ENCODE measurements at regions not wholly inside any gene's neighbourhood (a gene's known extent, or its start where the extent isn't known, plus 50 kb on each side); places are given as distances from the start of the nearest gene placed in this dataset.

DNA sequence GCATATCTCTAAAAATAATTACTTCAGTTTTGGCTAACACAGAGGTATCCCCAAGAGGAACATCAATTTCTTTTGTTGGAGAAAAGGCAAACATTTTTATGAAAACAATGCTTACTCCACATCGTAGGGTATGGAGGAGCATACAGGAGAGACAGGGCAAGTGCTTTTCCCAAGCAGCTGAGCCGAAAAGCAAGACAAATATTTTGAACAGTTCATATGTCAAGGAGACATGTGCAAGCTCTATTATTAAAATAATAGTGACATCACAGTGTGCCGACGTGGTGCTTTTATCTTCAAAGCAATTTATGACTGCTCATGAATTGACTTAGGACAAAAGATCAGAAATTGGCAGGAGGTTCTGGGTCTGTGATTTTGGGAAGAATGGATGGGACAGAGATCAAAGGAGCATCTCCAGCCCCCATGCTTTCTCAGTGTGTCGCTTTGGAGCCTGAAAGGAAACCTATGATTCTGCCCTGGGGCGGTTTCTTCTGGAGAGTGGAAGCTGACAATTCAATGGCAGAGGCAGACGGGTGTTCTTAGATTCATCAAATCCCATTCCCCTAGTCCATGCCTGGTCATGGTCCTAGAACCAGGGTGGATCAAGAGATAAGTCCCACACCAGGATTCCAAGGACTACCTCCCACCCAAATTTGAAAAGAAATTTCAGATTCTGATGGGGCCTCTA, 97.1 kb downstream of the JCAD start:
- FAIRE-seq (no peak), DNase-seq (ENCODE audit: insufficient read length, low spot score) (no peak)
- TF ChIP-seq POLR2A (IDR thresholded peaks at IDR 0.05; ENCODE audit: low read depth, low read length) (no peak), PAX5 (IDR thresholded peaks at IDR 0.05; ENCODE audit: insufficient read depth, low read length, severe bottlenecking) (no peak), TAF1 (IDR thresholded peaks at IDR 0.05; ENCODE audit: low read depth, low read length) (no peak), POLR2AphosphoS5 (IDR thresholded peaks at IDR 0.05; ENCODE audit: low read depth, low read length) (no peak), POU2F2 (IDR thresholded peaks at IDR 0.05; ENCODE audit: low read depth, low read length) (no peak), SPI1 (IDR thresholded peaks at IDR 0.05; ENCODE audit: low read depth, low read length) (no peak)

DNA sequence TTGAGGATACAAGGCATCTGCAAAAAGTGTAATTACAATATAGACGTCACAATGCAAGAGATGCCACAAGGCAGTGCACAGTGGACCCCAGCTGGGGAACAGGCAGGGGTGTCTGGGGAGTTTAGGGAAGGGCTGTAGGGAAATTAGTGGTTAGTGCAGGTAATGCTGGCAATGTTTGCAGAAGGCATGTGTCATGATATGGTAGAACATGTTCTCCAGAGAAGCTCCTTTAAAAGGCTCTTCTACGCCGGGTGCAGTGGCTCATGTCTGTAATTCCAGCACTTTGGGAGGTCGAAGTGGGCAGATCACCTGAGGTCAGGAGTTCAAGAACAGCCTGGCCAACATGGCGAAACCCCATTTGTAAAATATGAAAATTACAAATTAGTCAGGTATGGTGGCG, 98.0 kb downstream of the JCAD start:
- TF ChIP-seq PAX5 (IDR thresholded peaks at IDR 0.05; ENCODE audit: insufficient read depth, low read length, severe bottlenecking) (no peak), SPI1 (IDR thresholded peaks at IDR 0.05; ENCODE audit: low read depth, low read length) (no peak), POLR2A (IDR thresholded peaks at IDR 0.05; ENCODE audit: low read depth, low read length) (no peak), POLR2AphosphoS5 (IDR thresholded peaks at IDR 0.05; ENCODE audit: low read depth, low read length) (no peak), TAF1 (IDR thresholded peaks at IDR 0.05; ENCODE audit: low read depth, low read length) (no peak), POU2F2 (IDR thresholded peaks at IDR 0.05; ENCODE audit: low read depth, low read length) (no peak)
- no peak for FAIRE-seq
- DNase-seq (ENCODE audit: insufficient read length, low spot score) = no peak

GRCh38 chr10:29960261-29960660, 99.1 kb downstream of the JCAD start:
- no peak for FAIRE-seq
- TF ChIP-seq SPI1 (IDR thresholded peaks at IDR 0.05; ENCODE audit: low read depth, low read length) (no peak), POLR2A (IDR thresholded peaks at IDR 0.05; ENCODE audit: low read depth, low read length) (no peak), PAX5 (IDR thresholded peaks at IDR 0.05; ENCODE audit: insufficient read depth, low read length, severe bottlenecking) (no peak), POLR2AphosphoS5 (IDR thresholded peaks at IDR 0.05; ENCODE audit: low read depth, low read length) (no peak)
- DNase-seq (ENCODE audit: insufficient read length, low spot score) = no peak

DNA sequence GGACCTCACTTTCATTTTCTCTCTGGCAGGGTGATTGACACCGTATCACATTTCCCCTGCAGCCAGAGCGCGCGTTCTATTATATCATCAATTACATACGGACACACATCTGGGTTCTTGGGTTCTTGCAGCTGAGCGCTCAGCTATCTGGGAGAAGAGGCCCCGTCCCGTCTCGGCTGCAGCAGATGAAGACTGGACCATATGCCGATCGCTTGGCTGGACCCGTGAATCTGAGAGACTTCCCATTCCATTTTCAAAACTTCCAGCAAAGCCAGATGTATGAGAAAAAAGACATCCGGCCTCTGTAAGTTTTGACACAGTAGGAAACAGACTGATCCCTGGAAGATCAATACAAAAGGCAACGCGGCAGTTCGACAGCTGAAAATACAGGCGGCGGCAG, 99.8 kb downstream of the JCAD start:
- FAIRE-seq (no peak), DNase-seq (ENCODE audit: insufficient read length, low spot score) (no peak)
- TF ChIP-seq POLR2AphosphoS5 (IDR thresholded peaks at IDR 0.05; ENCODE audit: low read depth, low read length) (no peak), SPI1 (IDR thresholded peaks at IDR 0.05; ENCODE audit: low read depth, low read length) (no peak), POU2F2 (IDR thresholded peaks at IDR 0.05; ENCODE audit: low read depth, low read length) (no peak), POLR2A (IDR thresholded peaks at IDR 0.05; ENCODE audit: low read depth, low read length) (no peak), PAX5 (IDR thresholded peaks at IDR 0.05; ENCODE audit: insufficient read depth, low read length, severe bottlenecking) (no peak), TAF1 (IDR thresholded peaks at IDR 0.05; ENCODE audit: low read depth, low read length) (no peak)

DNA sequence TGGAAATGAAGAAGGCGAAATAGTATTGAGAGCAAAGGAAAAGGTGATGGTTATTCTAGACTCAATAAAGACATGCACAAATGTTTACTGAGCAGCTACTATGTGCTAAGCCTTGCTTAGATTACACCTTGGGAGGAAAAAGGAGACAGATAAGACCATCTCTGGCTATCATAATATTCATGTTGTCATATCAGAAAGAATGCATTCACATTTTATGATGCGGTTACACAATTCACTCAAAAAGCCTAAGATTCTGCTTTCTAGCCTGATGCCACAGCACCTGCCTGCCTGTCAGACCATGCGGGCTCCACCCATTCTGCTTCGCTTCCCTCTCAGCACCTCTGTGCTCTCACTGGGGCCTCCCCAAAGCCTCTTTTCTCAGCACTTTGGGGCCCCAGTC, 100.9 kb downstream of the JCAD start:
- FAIRE-seq = no peak
- DNase-seq (ENCODE audit: insufficient read length, low spot score) = no peak
- no peak for TF ChIP-seq POU2F2 (IDR thresholded peaks at IDR 0.05; ENCODE audit: low read depth, low read length)
- no peak for TF ChIP-seq POLR2AphosphoS5 (IDR thresholded peaks at IDR 0.05; ENCODE audit: low read depth, low read length)
- no peak for TF ChIP-seq PAX5 (IDR thresholded peaks at IDR 0.05; ENCODE audit: insufficient read depth, low read length, severe bottlenecking)
- no peak for TF ChIP-seq SPI1 (IDR thresholded peaks at IDR 0.05; ENCODE audit: low read depth, low read length)

DNA sequence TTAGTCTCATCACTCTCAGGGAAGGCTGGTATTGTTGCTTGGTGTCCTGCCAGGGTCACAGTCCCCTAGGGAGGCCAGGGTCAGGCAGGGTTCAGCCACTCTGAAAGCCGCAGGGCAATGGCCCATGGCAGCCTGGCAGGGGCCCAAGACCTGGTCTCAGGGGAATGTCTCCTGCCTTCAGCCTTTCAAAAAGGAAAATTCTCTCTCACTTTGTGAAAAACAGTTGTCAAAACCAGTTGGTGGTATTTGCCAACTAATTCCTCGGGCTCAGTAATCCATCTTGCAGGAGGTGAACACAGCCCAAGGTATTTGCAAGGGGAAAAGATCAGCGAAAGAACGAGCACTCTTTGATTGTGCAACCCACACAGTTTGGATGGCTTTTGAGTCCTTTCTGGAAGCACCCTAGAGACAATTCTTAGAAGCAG, 101.5 kb downstream of the JCAD start:
- DNase-seq (ENCODE audit: insufficient read length, low spot score) (no peak), FAIRE-seq (no peak)
- TF ChIP-seq POU2F2 (IDR thresholded peaks at IDR 0.05; ENCODE audit: low read depth, low read length) (no peak), PAX5 (IDR thresholded peaks at IDR 0.05; ENCODE audit: insufficient read depth, low read length, severe bottlenecking) (no peak), SPI1 (IDR thresholded peaks at IDR 0.05; ENCODE audit: low read depth, low read length) (no peak), TAF1 (IDR thresholded peaks at IDR 0.05; ENCODE audit: low read depth, low read length) (no peak), POLR2A (IDR thresholded peaks at IDR 0.05; ENCODE audit: low read depth, low read length) (no peak), POLR2AphosphoS5 (IDR thresholded peaks at IDR 0.05; ENCODE audit: low read depth, low read length) (no peak)

DNA sequence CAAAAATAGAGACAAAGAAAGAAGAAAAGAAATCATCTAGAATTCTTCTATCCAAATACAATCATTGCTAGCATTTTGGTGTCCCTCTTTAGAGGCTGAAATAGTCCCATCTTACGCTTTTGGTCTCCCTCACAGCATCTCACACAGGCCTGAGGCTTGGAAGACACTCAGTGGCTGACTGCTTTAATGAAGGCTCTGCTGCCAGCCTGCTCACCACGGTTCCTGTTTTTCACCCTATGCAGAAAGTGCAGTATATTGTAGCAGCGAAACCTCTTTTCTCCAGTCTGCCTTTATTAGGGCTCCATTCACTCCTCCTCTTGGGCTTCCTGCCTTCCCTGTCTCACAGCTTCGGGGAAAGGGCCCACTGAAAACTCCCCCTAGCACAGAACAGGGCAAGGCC, 102.2 kb downstream of the JCAD start:
- DNase-seq (ENCODE audit: insufficient read length, low spot score) = no peak
- TF ChIP-seq POLR2AphosphoS5 (IDR thresholded peaks at IDR 0.05; ENCODE audit: low read depth, low read length) (no peak), POU2F2 (IDR thresholded peaks at IDR 0.05; ENCODE audit: low read depth, low read length) (no peak), SPI1 (IDR thresholded peaks at IDR 0.05; ENCODE audit: low read depth, low read length) (no peak), TAF1 (IDR thresholded peaks at IDR 0.05; ENCODE audit: low read depth, low read length) (no peak), PAX5 (IDR thresholded peaks at IDR 0.05; ENCODE audit: insufficient read depth, low read length, severe bottlenecking) (no peak), POLR2A (IDR thresholded peaks at IDR 0.05; ENCODE audit: low read depth, low read length) (no peak)
- no peak for FAIRE-seq

DNA sequence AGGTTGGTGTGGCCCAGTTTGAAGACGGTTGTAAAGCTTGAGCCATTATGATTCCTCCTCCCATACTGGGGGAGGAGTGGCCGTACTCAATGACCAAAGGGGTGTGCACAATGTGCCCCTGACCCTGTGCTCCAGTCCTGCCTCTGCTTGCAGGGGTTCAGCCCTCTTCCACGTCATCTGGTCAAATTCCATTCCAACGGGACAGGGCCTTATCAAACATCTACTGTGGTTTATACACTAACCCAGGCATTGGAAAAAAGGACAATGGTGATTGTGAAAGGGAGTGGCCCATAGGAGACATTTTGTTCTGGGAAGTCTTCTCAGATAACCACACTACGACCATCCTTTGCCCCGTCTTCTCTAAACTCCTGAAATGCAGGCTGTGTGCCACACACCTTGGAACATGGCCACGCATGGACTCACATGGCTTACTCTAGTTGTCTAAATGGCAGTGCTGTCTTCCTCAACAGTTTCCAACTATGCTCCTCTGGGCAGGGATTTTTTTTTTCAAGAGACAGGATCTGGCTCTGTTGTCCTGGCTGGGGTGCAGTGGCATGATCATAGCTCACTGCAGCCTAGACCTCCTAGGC, 103.0 kb downstream of the JCAD start:
- DNase-seq (ENCODE audit: insufficient read length, low spot score) = no peak
- no peak for FAIRE-seq
- TF ChIP-seq SPI1 (IDR thresholded peaks at IDR 0.05; ENCODE audit: low read depth, low read length) (no peak), TAF1 (IDR thresholded peaks at IDR 0.05; ENCODE audit: low read depth, low read length) (no peak), POLR2AphosphoS5 (IDR thresholded peaks at IDR 0.05; ENCODE audit: low read depth, low read length) (no peak), POLR2A (IDR thresholded peaks at IDR 0.05; ENCODE audit: low read depth, low read length) (no peak), POU2F2 (IDR thresholded peaks at IDR 0.05; ENCODE audit: low read depth, low read length) (no peak), PAX5 (IDR thresholded peaks at IDR 0.05; ENCODE audit: insufficient read depth, low read length, severe bottlenecking) (no peak)

DNA sequence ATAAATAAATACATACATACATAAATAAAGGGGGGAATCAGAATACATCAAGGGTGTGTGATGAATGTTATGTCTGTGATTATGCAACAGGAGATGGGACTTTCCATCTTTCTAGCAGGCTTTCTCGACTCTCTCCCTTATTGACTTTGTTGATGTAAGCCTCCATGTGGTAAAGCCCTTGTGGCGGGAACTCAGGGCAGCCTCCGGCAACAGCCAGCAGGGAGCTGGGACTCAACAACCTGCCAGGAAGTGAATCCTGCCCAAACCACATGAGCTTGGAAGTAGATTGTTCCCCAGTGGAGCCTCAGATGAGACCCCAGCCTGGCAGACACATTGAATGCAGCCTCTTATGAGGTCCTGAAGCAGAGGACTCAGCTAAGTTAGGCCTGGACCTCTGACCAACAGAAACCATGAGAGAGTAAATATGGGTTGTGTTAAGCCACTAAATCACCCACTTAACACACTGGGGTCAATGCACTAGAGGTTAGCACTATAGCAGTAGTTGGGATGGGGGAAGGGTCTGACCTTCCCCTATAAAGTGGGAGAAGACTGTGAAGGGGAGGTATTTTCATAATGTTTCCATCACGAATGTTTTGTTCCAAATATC, 104.0 kb downstream of the JCAD start:
- TF ChIP-seq POLR2A (IDR thresholded peaks at IDR 0.05; ENCODE audit: low read depth, low read length) = no peak
- no peak for DNase-seq (ENCODE audit: insufficient read length, low spot score)
- no peak for FAIRE-seq

Data from GM12891 (cell line).